ENCODE measurements at regions not wholly inside any gene's neighbourhood (a gene's known extent, or its start where the extent isn't known, plus 50 kb on each side); places are given as distances from the start of the nearest gene placed in this dataset.

- H3K36me3 ChIP-seq (ENCODE audit: control insufficient read depth, low read length), result no peaks in the 10 kb centered on the region
- H3K27ac ChIP-seq (ENCODE audit: low read depth, low read length), result no peak overlapping the region
- H3F3A ChIP-seq (ENCODE audit: control insufficient read depth, insufficient read depth), result no peaks in the 10 kb centered on the region
- no peaks in the 10 kb centered on the region for H4K20me1 ChIP-seq (ENCODE audit: control insufficient read depth, insufficient read depth, low read depth, low read length)
- no peaks in the 10 kb centered on the region for H3K9me3 ChIP-seq (ENCODE audit: control insufficient read depth, insufficient read depth, low read length)
- H3K79me2 ChIP-seq (ENCODE audit: control insufficient read depth, low read length), result no peaks in the 10 kb centered on the region
- no peak overlapping the region for H3K4me3 ChIP-seq (ENCODE audit: low read length)
- H3K27me3 ChIP-seq (ENCODE audit: control insufficient read depth, low read length), result no peaks in the 10 kb centered on the region
- TF ChIP-seq CTCF (IDR thresholded peaks at IDR 0.05; ENCODE audit: low read depth, low read length, poor library complexity, severe bottlenecking) (no peak), EZH2phosphoT487 (IDR thresholded peaks at IDR 0.05; ENCODE audit: borderline replicate concordance, low read length) (no peak)
- no peaks in the 10 kb centered on the region for H3K9me2 ChIP-seq (replicated peaks; ENCODE audit: control insufficient read depth, low read length)
- H3K4me2 ChIP-seq (ENCODE audit: low read length), result no peak overlapping the region
- no peaks in the 10 kb centered on the region for H3K4me1 ChIP-seq (ENCODE audit: control insufficient read depth, low read length)
These were observed 454.4 kb downstream of the NR2F1-AS1 start for GRCh38 chr5:93126634-93127033.

- Histone ChIP-seq H3K4me3 (ENCODE audit: low read length) (no peak overlapping the region), H3K79me2 (ENCODE audit: control insufficient read depth, low read length) (no peaks in the 10 kb centered on the region), H3K27ac (ENCODE audit: low read depth, low read length) (no peak overlapping the region), H3K27me3 (ENCODE audit: control insufficient read depth, low read length) (no peaks in the 10 kb centered on the region), H3F3A (ENCODE audit: control insufficient read depth, insufficient read depth) (no peaks in the 10 kb centered on the region), H3K4me2 (ENCODE audit: low read length) (no peak overlapping the region), H3K36me3 (ENCODE audit: control insufficient read depth, low read length) (no peaks in the 10 kb centered on the region), H3K4me1 (ENCODE audit: control insufficient read depth, low read length) (no peaks in the 10 kb centered on the region), H3K9me2 (replicated peaks; ENCODE audit: control insufficient read depth, low read length) (no peaks in the 10 kb centered on the region), H3K9me3 (ENCODE audit: control insufficient read depth, insufficient read depth, low read length) (no peaks in the 10 kb centered on the region), H4K20me1 (ENCODE audit: control insufficient read depth, insufficient read depth, low read depth, low read length) (no peaks in the 10 kb centered on the region)
- TF ChIP-seq EZH2phosphoT487 (IDR thresholded peaks at IDR 0.05; ENCODE audit: borderline replicate concordance, low read length), result no peak
These were observed 457.9 kb downstream of the NR2F1-AS1 start for GRCh38 chr5:93123127-93123526.

- no peak overlapping the region for H3K4me3 ChIP-seq (ENCODE audit: low read length)
- H3K36me3 ChIP-seq (ENCODE audit: control insufficient read depth, low read length), result no peaks in the 10 kb centered on the region
- H3K4me1 ChIP-seq (ENCODE audit: control insufficient read depth, low read length), result no peaks in the 10 kb centered on the region
- TF ChIP-seq EZH2phosphoT487 (IDR thresholded peaks at IDR 0.05; ENCODE audit: borderline replicate concordance, low read length), result no peak
- TF ChIP-seq CTCF (IDR thresholded peaks at IDR 0.05; ENCODE audit: low read depth, low read length, poor library complexity, severe bottlenecking), result no peak
- H3K9me3 ChIP-seq (ENCODE audit: control insufficient read depth, insufficient read depth, low read length), result no peaks in the 10 kb centered on the region
- no peak overlapping the region for H3K27ac ChIP-seq (ENCODE audit: low read depth, low read length)
- H4K20me1 ChIP-seq (ENCODE audit: control insufficient read depth, insufficient read depth, low read depth, low read length), result no peaks in the 10 kb centered on the region
- H3K27me3 ChIP-seq (ENCODE audit: control insufficient read depth, low read length), result no peaks in the 10 kb centered on the region
- no peaks in the 10 kb centered on the region for H3K79me2 ChIP-seq (ENCODE audit: control insufficient read depth, low read length)
- no peaks in the 10 kb centered on the region for H3K9me2 ChIP-seq (replicated peaks; ENCODE audit: control insufficient read depth, low read length)
- H3F3A ChIP-seq (ENCODE audit: control insufficient read depth, insufficient read depth), result no peaks in the 10 kb centered on the region
- H3K4me2 ChIP-seq (ENCODE audit: low read length), result no peak overlapping the region
These were observed 458.6 kb downstream of the NR2F1-AS1 start for GRCh38 chr5:93122446-93122845.

GRCh38 chr5:93120771-93121170 is 460.2 kb downstream of the NR2F1-AS1 start:
- Histone ChIP-seq H3K4me1 (ENCODE audit: control insufficient read depth, low read length) (no peaks in the 10 kb centered on the region), H3K79me2 (ENCODE audit: control insufficient read depth, low read length) (no peaks in the 10 kb centered on the region), H3K27me3 (ENCODE audit: control insufficient read depth, low read length) (no peaks in the 10 kb centered on the region), H3K9me3 (ENCODE audit: control insufficient read depth, insufficient read depth, low read length) (no peaks in the 10 kb centered on the region), H3K27ac (ENCODE audit: low read depth, low read length) (no peak overlapping the region), H3K36me3 (ENCODE audit: control insufficient read depth, low read length) (no peaks in the 10 kb centered on the region), H3K9me2 (replicated peaks; ENCODE audit: control insufficient read depth, low read length) (no peaks in the 10 kb centered on the region), H3K4me2 (ENCODE audit: low read length) (no peak overlapping the region), H3F3A (ENCODE audit: control insufficient read depth, insufficient read depth) (no peaks in the 10 kb centered on the region), H3K4me3 (ENCODE audit: low read length) (no peak overlapping the region), H4K20me1 (ENCODE audit: control insufficient read depth, insufficient read depth, low read depth, low read length) (no peaks in the 10 kb centered on the region)
- no peak for TF ChIP-seq EZH2phosphoT487 (IDR thresholded peaks at IDR 0.05; ENCODE audit: borderline replicate concordance, low read length)
- no peak for TF ChIP-seq CTCF (IDR thresholded peaks at IDR 0.05; ENCODE audit: low read depth, low read length, poor library complexity, severe bottlenecking)

Data from DOHH2 (cell line).